K562 (cell line): ENCODE measurements at regions not wholly inside any gene's neighbourhood (a gene's known extent, or its start where the extent isn't known, plus 50 kb on each side); places are given as distances from the start of the nearest gene placed in this dataset.

Experiments used
- ATAC-seq: fragments of 200-7000 bp; cut with Tn5 transposase; 3 replicates; pipeline ENCODE4 v1.9.1; 2020; ENCODE audit warnings: moderate library complexity
- BruUV-seq: library from RNA; stranded (reverse); fragments of 400-500 nt; replicated peaks from 2 replicates; lab custom pipeline; 2021; lab: Mats Ljungman, UMichigan
- CTCF ChIA-PET: fragments of 300-600 bp; formaldehyde crosslinking; extraction: SDS; loops from one replicate; lab custom pipeline; 2021; ENCODE audit warnings: low intra/inter-chr PET ratio; lab: Yijun Ruan, JAX
- POLR2A ChIA-PET: fragments of 300-600, 350-650 bp; sonication (Branson Sonifier 250); formaldehyde crosslinking; extraction: SDS; loops from one replicate; lab custom pipeline; 2021; ENCODE audit warnings: antibody characterized with exemption, inconsistent platforms; lab: Yijun Ruan, JAX
- DNase-seq, 4 experiments: peaks; one replicate each; pipeline versions ENCODE4 v3.0.0 to v3.0.0-alpha.2; 2011 to 2018; ENCODE audit warnings: low spot score in 3 of 4, mixed read lengths in 3 of 4; ENCODE audit errors: extremely low read depth in 1 of 4
- FAIRE-seq: peaks from 2 replicates; lab custom pipeline; 2011; peaks lifted over from hg19 to GRCh38; lab: Jason Lieb, UNC
- H2AFZ ChIP-seq: 2 replicates; pipeline ENCODE4 v1.6.0; 2011; ENCODE audit warnings: low read depth, low read length, control low read depth, inconsistent platforms
- H3K27ac ChIP-seq: fragments of 200-600 bp; 3 replicates; pipeline ENCODE4 v1.8.0; 2011; ENCODE audit warnings: low read depth, mild to moderate bottlenecking, control low read depth, inconsistent platforms, low read length, moderate library complexity, mixed read lengths; ENCODE audit errors: extremely low read depth
- H3K27me3 ChIP-seq, 2 experiments: fragments of 300-600 bp in 1 of 2; 2 replicates in 1 of 2; 3 replicates in 1 of 2; pipeline versions ENCODE4 v1.6.0 to v1.8.0; 2011; ENCODE audit warnings: inconsistent platforms in 2 of 2, low read length in 2 of 2, mild to moderate bottlenecking in 1 of 2, mixed read lengths in 1 of 2, moderate library complexity in 1 of 2; ENCODE audit not compliant: control insufficient read depth in 2 of 2, insufficient read depth in 2 of 2
- H3K36me3 ChIP-seq: fragments of 300-600 bp; 3 replicates; pipeline ENCODE4 v1.8.0; 2011; ENCODE audit warnings: mild to moderate bottlenecking, low read length, inconsistent platforms; ENCODE audit not compliant: control insufficient read depth, insufficient read depth
- H3K4me1 ChIP-seq, 2 experiments: fragments of 200-600 bp in 1 of 2; replicated peaks in 1 of 2; 2 replicates in 1 of 2; 3 replicates in 1 of 2; pipeline versions ENCODE4 v1.5.1 to v1.8.0; 2011; ENCODE audit warnings: inconsistent platforms in 2 of 2, low read length in 2 of 2, mild to moderate bottlenecking in 1 of 2, mixed read lengths in 1 of 2, moderate library complexity in 1 of 2; ENCODE audit not compliant: control insufficient read depth in 2 of 2, insufficient read depth in 2 of 2
- H3K4me2 ChIP-seq: 2 replicates; pipeline ENCODE4 v1.6.1; 2011; ENCODE audit warnings: low read length, control low read depth, inconsistent platforms, mixed read lengths; ENCODE audit not compliant: insufficient read depth
- H3K4me3 ChIP-seq: fragments of 200-600 bp; sonication (generic), shearing (Covaris generic); 2 replicates; pipeline ENCODE4 v1.5.1; 2016; ENCODE audit warnings: control low read depth, inconsistent platforms
- H3K79me2 ChIP-seq: fragments of 200-600 bp; 3 replicates; pipeline ENCODE4 v1.8.0; 2011; ENCODE audit warnings: low read length, inconsistent platforms; ENCODE audit not compliant: control insufficient read depth, insufficient read depth
- H3K9ac ChIP-seq, 2 experiments: 2 replicates each; pipeline versions ENCODE4 v1.6.0 to v1.6.1; 2011; ENCODE audit warnings: low read depth in 2 of 2, low read length in 2 of 2, control low read depth in 1 of 2, inconsistent platforms in 1 of 2, mild to moderate bottlenecking in 1 of 2, mixed read lengths in 1 of 2; ENCODE audit not compliant: insufficient read depth in 1 of 2
- H3K9me1 ChIP-seq: one replicate; pipeline ENCODE4 v1.6.0; 2011; ENCODE audit warnings: inconsistent platforms, mild to moderate bottlenecking, low read length, moderate library complexity; ENCODE audit not compliant: control insufficient read depth, insufficient read depth
- H3K9me3 ChIP-seq: replicated peaks from 2 replicates; pipeline ENCODE4 v1.5.1; 2011; ENCODE audit warnings: low read depth, low read length, inconsistent platforms; ENCODE audit not compliant: control insufficient read depth, insufficient read depth
- H4K20me1 ChIP-seq: replicated peaks from 2 replicates; pipeline ENCODE4 v1.6.1; 2011; ENCODE audit warnings: low read length, inconsistent platforms, mixed read lengths; ENCODE audit not compliant: control insufficient read depth, insufficient read depth
- ARID2 ChIP-seq: fragments of 450-650 bp; IDR thresholded peaks from 2 replicates; pipeline ENCODE4 v1.6.1; 2017; ENCODE audit warnings: antibody characterized with exemption, mild to moderate bottlenecking
- CEBPB ChIP-seq: fragments of 450-650 bp; IDR thresholded peaks from 2 replicates; pipeline ENCODE4 v1.6.1; 2016; ENCODE audit warnings: missing genetic modification characterization, missing compliant biosample characterization
- DIDO1 ChIP-seq: fragments of 450-650 bp; IDR thresholded peaks from 2 replicates; pipeline ENCODE4 v1.6.1; 2016; ENCODE audit warnings: low read depth, missing biosample characterization, missing genetic modification characterization
- DLX4 ChIP-seq: fragments of 250-450 bp; sonication (Bioruptor Pico); IDR thresholded peaks from 2 replicates; pipeline ENCODE4 v1.6.1; 2021; ENCODE audit warnings: mild to moderate bottlenecking
- ELF2 ChIP-seq: fragments of 250-450 bp; sonication (Bioruptor Pico); IDR thresholded peaks from 2 replicates; pipeline ENCODE4 v1.5.0; 2021; ENCODE audit warnings: mild to moderate bottlenecking
- FOSL1 ChIP-seq: fragments of 200-800 bp; sonication (Bioruptor generic); conservative IDR thresholded peaks from 2 replicates; pipeline ENCODE4 v1.6.1; 2016; ENCODE audit warnings: missing genetic modification characterization, missing compliant biosample characterization
- GATAD2B ChIP-seq: fragments of 450-650 bp; IDR thresholded peaks from 2 replicates; pipeline ENCODE4 v1.6.1; 2017; ENCODE audit warnings: mild to moderate bottlenecking, borderline replicate concordance
- HLTF ChIP-seq: fragments of 450-650 bp; IDR thresholded peaks from 2 replicates; pipeline ENCODE4 v1.6.1; 2016
- NKRF ChIP-seq: fragments of 450-650 bp; IDR thresholded peaks from 2 replicates; pipeline ENCODE4 v1.6.1; 2016; ENCODE audit warnings: borderline replicate concordance
- PHF21A ChIP-seq: fragments of 450-650 bp; IDR thresholded peaks from 2 replicates; pipeline ENCODE4 v1.6.1; 2017; ENCODE audit warnings: low read depth, borderline replicate concordance
- RAD21 ChIP-seq, 2 experiments: fragments of 250-450 bp in 1 of 2; fragments of 450-650 bp in 1 of 2; sonication (Bioruptor Pico) in 1 of 2; formaldehyde crosslinking in 1 of 2; IDR thresholded peaks in 1 of 2; conservative IDR thresholded peaks in 1 of 2; 2 replicates each; pipeline versions ENCODE4 v1.4.0 to v1.8.0; 2020 to 2022; ENCODE audit warnings: mild to moderate bottlenecking in 2 of 2, moderate library complexity in 1 of 2
- RFX5 ChIP-seq: IDR thresholded peaks from 2 replicates; pipeline ENCODE4 v1.6.1; 2011; ENCODE audit warnings: low read depth, mild to moderate bottlenecking, improper control_type of control experiment, low read length
- ZNF407 ChIP-seq: fragments of 450-650 bp; IDR thresholded peaks from 2 replicates; pipeline ENCODE4 v1.6.1; 2016; ENCODE audit warnings: low read depth
- ZNF668 ChIP-seq: fragments of 250-450 bp; sonication (Bioruptor Pico); IDR thresholded peaks from 2 replicates; pipeline ENCODE4 v1.8.0; 2022; ENCODE audit warnings: mild to moderate bottlenecking, inconsistent platforms
- ZNF778 ChIP-seq: fragments of 450-650 bp; formaldehyde crosslinking; IDR thresholded peaks from 2 replicates; pipeline ENCODE4 v1.4.0; 2020; ENCODE audit warnings: mild to moderate bottlenecking, moderate library complexity
- WGBS: fragments of 100-300 bp; shearing (Covaris generic); methylation state at CpG from one replicate; pipeline ENCODE4 v1.1.6; 2016; ENCODE audit warnings: low coverage, mixed read lengths; ENCODE audit not compliant: insufficient coverage; ENCODE audit errors: missing lambda C conversion rate; 5-methylcytosine and 5-hydroxymethylcytosine counted together
- in situ Hi-C: fragments of 300-500 bp; cut with MboI; formaldehyde crosslinking; loops from 4 replicates; pipeline ENCODE4 v1.15.0; 2018; ENCODE audit warnings: inconsistent platforms, mixed read lengths
- intact Hi-C: fragments of 100-400 bp; cut with micrococcal nuclease; formaldehyde crosslinking; loops from 2 replicates; pipeline ENCODE4 v1.14.2; 2022

GRCh38 chr1:199084293-199084692 lies 445.5 kb downstream of the PTPRC start:
- WGBS: 0% methylated on average over 1 of the region's 1 CpG
- DNase-seq: no peak
- Histone ChIP-seq H3K4me2 (no peak overlapping the region), H3K36me3 (no peaks in the 10 kb centered on the region), H3K27ac (no peak overlapping the region), H4K20me1 (no peaks in the 10 kb centered on the region), H3K9me1 (no peaks in the 10 kb centered on the region), H3K9ac (no peak overlapping the region), H2AFZ (no peak overlapping the region), H3K4me3 (no peak overlapping the region), H3K27me3 (no peaks in the 10 kb centered on the region), H3K4me1 (no peaks in the 10 kb centered on the region), H3K79me2 (no peaks in the 10 kb centered on the region), H3K9me3 (no peaks in the 10 kb centered on the region; the same call in 1 of the 2 replicates)
- ATAC-seq: no peak
- TF ChIP-seq ZNF407 (no peak), ZNF778 (CRISPR knock-in tag) (no peak), ELF2 (CRISPR knock-in tag) (no peak), CEBPB (no peak), RAD21 (CRISPR knock-in tag; conservative IDR thresholded peaks at IDR 0.05 in 1 of 2, IDR thresholded peaks at IDR 0.05 in 1 of 2) (no peak), HLTF (no peak), DLX4 (CRISPR knock-in tag) (no peak), ZNF668 (CRISPR knock-in tag) (no peak), RFX5 (no peak), NKRF (no peak), ARID2 (no peak), FOSL1 (tag) (no peak), PHF21A (no peak), GATAD2B (no peak), DIDO1 (tag) (no peak)
- intact Hi-C loops (no loop called here), in situ Hi-C loops (no loop called here)
- CTCF ChIA-PET: no interaction called here
- FAIRE-seq: no peak
- no TSS peak for BruUV-seq
- POLR2A ChIA-PET: no interaction called here
